ENCODE measurements at regions not wholly inside any gene's neighbourhood (a gene's known extent, or its start where the extent isn't known, plus 50 kb on each side); places are given as distances from the start of the nearest gene placed in this dataset.

- Histone ChIP-seq H3K4me3 (ENCODE audit: insufficient read depth, low read length) (no peak overlapping the region), H3K4me2 (ENCODE audit: insufficient read depth, low read length) (no peak overlapping the region), H3K79me2 (ENCODE audit: insufficient read depth, low read length) (no peaks in the 10 kb centered on the region), H3K36me3 (ENCODE audit: insufficient read depth, low read length) (no peaks in the 10 kb centered on the region), H3K27ac (ENCODE audit: low read depth, low read length) (no peak overlapping the region), H4K20me1 (ENCODE audit: insufficient read depth, low read length) (no peaks in the 10 kb centered on the region), H3K4me1 (ENCODE audit: insufficient read depth, low read length) (peaks cover 6% of the 10 kb centered on the region), H3K9me3 (ENCODE audit: low read depth, low read length) (no peaks in the 10 kb centered on the region), H2AFZ (ENCODE audit: low read length) (no peak overlapping the region), H3K27me3 (ENCODE audit: insufficient read depth, low read length) (peaks cover 2% of the 10 kb centered on the region)
- no peak for DNase-seq (ENCODE audit: insufficient read length, low spot score, missing footprints)
- TF ChIP-seq CTCF (IDR thresholded peaks at IDR 0.05; ENCODE audit: extremely low read depth, low read depth, low read length): no peak
Measured at GRCh38 chr12:22986997-22987396, 362.0 kb downstream of the ETNK1 start.

DNA sequence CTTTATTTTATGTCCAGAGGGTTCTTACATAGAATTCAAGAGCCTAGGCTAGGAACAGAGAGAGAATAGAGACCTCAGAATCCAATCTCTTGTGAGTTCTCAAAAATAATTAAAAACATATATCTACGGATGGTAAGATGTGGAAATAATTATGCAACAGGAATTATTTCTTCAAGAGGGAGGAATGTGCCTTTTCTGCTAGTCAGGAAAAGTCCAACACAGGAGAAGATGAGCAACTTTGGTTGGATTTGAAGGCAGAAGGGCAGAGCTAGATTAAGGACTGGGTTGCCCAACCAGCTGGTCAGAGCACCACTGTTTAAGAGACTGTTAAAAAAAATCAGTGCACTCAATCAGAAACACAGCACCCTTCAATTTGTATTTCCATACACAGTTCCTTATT is 365.5 kb downstream of the ETNK1 start:
- Histone ChIP-seq H3K36me3 (ENCODE audit: insufficient read depth, low read length) (no peaks in the 10 kb centered on the region), H4K20me1 (ENCODE audit: insufficient read depth, low read length) (no peaks in the 10 kb centered on the region), H3K27me3 (ENCODE audit: insufficient read depth, low read length) (peaks cover 6% of the 10 kb centered on the region), H3K27ac (ENCODE audit: low read depth, low read length) (no peak overlapping the region), H2AFZ (ENCODE audit: low read length) (no peak overlapping the region), H3K79me2 (ENCODE audit: insufficient read depth, low read length) (no peaks in the 10 kb centered on the region), H3K9me3 (ENCODE audit: low read depth, low read length) (no peaks in the 10 kb centered on the region), H3K4me3 (ENCODE audit: insufficient read depth, low read length) (no peak overlapping the region), H3K4me2 (ENCODE audit: insufficient read depth, low read length) (no peak overlapping the region), H3K4me1 (ENCODE audit: insufficient read depth, low read length) (peaks cover 6% of the 10 kb centered on the region)
- DNase-seq (ENCODE audit: insufficient read length, low spot score, missing footprints): no peak
- TF ChIP-seq CTCF (IDR thresholded peaks at IDR 0.05; ENCODE audit: extremely low read depth, low read depth, low read length): no peak

- Histone ChIP-seq H3K9me3 (ENCODE audit: low read depth, low read length) (no peaks in the 10 kb centered on the region), H2AFZ (ENCODE audit: low read length) (no peak overlapping the region), H3K27me3 (ENCODE audit: insufficient read depth, low read length) (peaks cover 9% of the 10 kb centered on the region), H4K20me1 (ENCODE audit: insufficient read depth, low read length) (no peaks in the 10 kb centered on the region), H3K4me1 (ENCODE audit: insufficient read depth, low read length) (peaks cover 6% of the 10 kb centered on the region), H3K4me2 (ENCODE audit: insufficient read depth, low read length) (no peak overlapping the region), H3K4me3 (ENCODE audit: insufficient read depth, low read length) (no peak overlapping the region), H3K36me3 (ENCODE audit: insufficient read depth, low read length) (no peaks in the 10 kb centered on the region), H3K27ac (ENCODE audit: low read depth, low read length) (no peak overlapping the region), H3K79me2 (ENCODE audit: insufficient read depth, low read length) (no peaks in the 10 kb centered on the region)
- no peak for TF ChIP-seq CTCF (IDR thresholded peaks at IDR 0.05; ENCODE audit: extremely low read depth, low read depth, low read length)
- DNase-seq (ENCODE audit: insufficient read length, low spot score, missing footprints): no peak
Measured at GRCh38 chr12:22991250-22991844, 366.4 kb downstream of the ETNK1 start.

GRCh38 chr12:22993609-22994315 is 368.8 kb downstream of the ETNK1 start:
- TF ChIP-seq CTCF (IDR thresholded peaks at IDR 0.05; ENCODE audit: extremely low read depth, low read depth, low read length): no peak
- H3K79me2 ChIP-seq (ENCODE audit: insufficient read depth, low read length): no peaks in the 10 kb centered on the region
- H3K27ac ChIP-seq (ENCODE audit: low read depth, low read length): no peak overlapping the region
- H3K36me3 ChIP-seq (ENCODE audit: insufficient read depth, low read length): no peaks in the 10 kb centered on the region
- no peak overlapping the region for H3K4me2 ChIP-seq (ENCODE audit: insufficient read depth, low read length)
- no peaks in the 10 kb centered on the region for H4K20me1 ChIP-seq (ENCODE audit: insufficient read depth, low read length)
- no peak overlapping the region for H2AFZ ChIP-seq (ENCODE audit: low read length)
- H3K27me3 ChIP-seq (ENCODE audit: insufficient read depth, low read length): peaks cover 9% of the 10 kb centered on the region
- DNase-seq (ENCODE audit: insufficient read length, low spot score, missing footprints): no peak
- no peaks in the 10 kb centered on the region for H3K9me3 ChIP-seq (ENCODE audit: low read depth, low read length)
- H3K4me1 ChIP-seq (ENCODE audit: insufficient read depth, low read length): no peaks in the 10 kb centered on the region
- no peak overlapping the region for H3K4me3 ChIP-seq (ENCODE audit: insufficient read depth, low read length)

Data from osteoblast (primary cell).